Neural progenitor cell (in vitro differentiated cells): ENCODE measurements at regions not wholly inside any gene's neighbourhood (a gene's known extent, or its start where the extent isn't known, plus 50 kb on each side); places are given as distances from the start of the nearest gene placed in this dataset.

Experiments used
- DNase-seq: peaks from one replicate; pipeline ENCODE4 v3.0.0-alpha.2; 2016; ENCODE audit warnings: low spot score
- H2AFZ ChIP-seq: fragments of 200-600 bp; sonication (generic); replicated peaks from 2 replicates; pipeline ENCODE4 v1.6.1; 2016; ENCODE audit warnings: antibody characterized with exemption
- H3F3A ChIP-seq: fragments of 200-600 bp; sonication (generic); 2 replicates; pipeline ENCODE4 v1.6.1; 2016; ENCODE audit warnings: antibody characterized with exemption, low read depth
- H3K27ac ChIP-seq: fragments of 200-600 bp; sonication (generic); 2 replicates; pipeline ENCODE4 v1.5.1; 2016; ENCODE audit warnings: mild to moderate bottlenecking
- H3K27me3 ChIP-seq: fragments of 200-600 bp; sonication (generic); 2 replicates; pipeline ENCODE4 v1.6.1; 2016; ENCODE audit warnings: mild to moderate bottlenecking, moderate library complexity
- H3K36me3 ChIP-seq: fragments of 200-600 bp; sonication (generic); 2 replicates; pipeline ENCODE4 v1.5.1; 2016
- H3K4me1 ChIP-seq: fragments of 200-600 bp; sonication (generic); 2 replicates; pipeline ENCODE4 v1.6.1; 2016; ENCODE audit warnings: mixed run types
- H3K4me2 ChIP-seq: fragments of 200-600 bp; sonication (generic); 2 replicates; pipeline ENCODE4 v1.6.1; 2016
- H3K4me3 ChIP-seq: fragments of 200-600 bp; sonication (generic); 2 replicates; pipeline ENCODE4 v1.5.1; 2016
- H3K79me2 ChIP-seq: fragments of 200-600 bp; sonication (generic); 2 replicates; pipeline ENCODE4 v1.6.1; 2016; ENCODE audit warnings: low read depth
- H3K9ac ChIP-seq: fragments of 200-600 bp; sonication (generic); 2 replicates; pipeline ENCODE4 v1.6.1; 2016
- H3K9me3 ChIP-seq: fragments of 200-600 bp; sonication (generic); 2 replicates; pipeline ENCODE4 v1.5.1; 2016; ENCODE audit warnings: low read depth
- H4K20me1 ChIP-seq: fragments of 200-600 bp; sonication (generic); 2 replicates; pipeline ENCODE4 v1.6.1; 2016; ENCODE audit warnings: low read depth
- H3K27ac Mint-ChIP-seq: 3 replicates; pipeline ENCODE4 v1.8.0; 2021; ENCODE audit warnings: mixed read lengths
- H3K27me3 Mint-ChIP-seq: 2 replicates; pipeline ENCODE4 v1.8.0; 2022; ENCODE audit warnings: low read depth, mild to moderate bottlenecking, inconsistent platforms, moderate library complexity, mixed read lengths; ENCODE audit not compliant: insufficient read depth
- H3K36me3 Mint-ChIP-seq: 3 replicates; pipeline ENCODE4 v1.8.0; 2021; ENCODE audit warnings: mixed read lengths
- H3K4me1 Mint-ChIP-seq: 3 replicates; pipeline ENCODE4 v1.8.0; 2021; ENCODE audit warnings: mixed read lengths
- H3K4me3 Mint-ChIP-seq: 3 replicates; pipeline ENCODE4 v1.8.0; 2021; ENCODE audit warnings: mild to moderate bottlenecking, moderate library complexity, mixed read lengths
- H3K9me3 Mint-ChIP-seq: 3 replicates; pipeline ENCODE4 v1.8.0; 2020; ENCODE audit warnings: mixed read lengths
- EZH2 ChIP-seq: fragments of 200-600 bp; sonication (generic); IDR thresholded peaks from 2 replicates; pipeline ENCODE4 v1.6.1; 2017; ENCODE audit warnings: antibody characterized with exemption, mild to moderate bottlenecking, moderate library complexity
- EZH2phosphoT487 ChIP-seq: fragments of 200-600 bp; sonication (generic); IDR thresholded peaks from 2 replicates; pipeline ENCODE4 v1.6.1; 2017; ENCODE audit warnings: antibody characterized with exemption
- TF ChIP-seq, protein P1 (sequence below): fragments of 200-600 bp; sonication (generic); IDR thresholded peaks from 2 replicates; pipeline ENCODE4 v1.5.1; 2017; ENCODE audit warnings: antibody characterized with exemption, mild to moderate bottlenecking

DNA sequence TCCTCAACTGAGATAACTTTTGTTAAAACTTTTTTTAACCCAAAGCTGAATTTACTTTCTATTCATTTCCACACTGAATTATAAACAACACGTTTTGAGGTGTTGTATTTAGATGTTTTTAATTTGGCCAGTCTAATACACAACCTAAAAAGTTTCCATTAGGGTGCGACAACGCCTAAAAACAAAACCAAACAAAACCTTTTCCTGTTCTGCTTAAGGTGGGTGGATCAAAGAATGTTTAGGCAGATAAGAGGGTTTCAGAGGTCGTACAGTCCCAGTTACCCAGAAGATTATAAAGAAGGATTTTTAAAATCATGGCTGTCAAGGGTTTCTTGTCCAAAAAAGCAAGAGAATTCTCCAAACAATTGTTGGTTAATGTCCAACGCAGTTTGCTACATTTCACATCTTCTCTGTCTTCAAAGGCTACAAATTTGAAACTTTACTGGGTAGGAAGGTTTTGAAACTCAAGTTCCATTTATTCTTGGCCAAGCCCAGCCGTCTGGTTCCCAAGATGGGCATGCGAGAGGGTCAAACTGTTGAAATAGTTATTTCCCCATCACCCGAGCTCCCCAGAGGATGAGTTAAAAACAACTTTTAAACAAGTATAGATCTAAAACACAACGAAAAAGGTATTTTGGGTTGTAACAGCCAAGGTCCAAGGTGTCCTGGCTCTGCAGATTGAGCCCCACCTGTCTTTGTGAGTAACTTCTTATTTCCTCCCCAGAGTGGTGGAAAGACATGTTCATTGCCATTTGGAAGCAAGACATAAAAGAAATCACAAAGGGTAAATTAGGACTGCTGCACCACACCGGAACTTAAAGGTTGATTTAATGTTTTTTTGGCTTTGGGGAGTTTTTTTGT, 122.8 kb upstream of the MAP3K1 start:
- H3K27me3 Mint-ChIP-seq, result no peaks in the 10 kb centered on the region
- no peak overlapping the region for H3K4me3 ChIP-seq
- no peaks in the 10 kb centered on the region for H3F3A ChIP-seq
- no peaks in the 10 kb centered on the region for H3K4me1 ChIP-seq
- no peak overlapping the region for H2AFZ ChIP-seq
- H3K9me3 ChIP-seq, result no peaks in the 10 kb centered on the region
- peaks cover 9% of the 10 kb centered on the region for H3K4me1 Mint-ChIP-seq
- no peak overlapping the region for H3K27ac Mint-ChIP-seq
- no peak overlapping the region for H3K27ac ChIP-seq
- no peak overlapping the region for H3K4me3 Mint-ChIP-seq
- H3K9ac ChIP-seq, result no peak overlapping the region
- DNase-seq, result no peak
- H3K79me2 ChIP-seq, result no peaks in the 10 kb centered on the region
- no peak for TF ChIP-seq EZH2phosphoT487
- no peak for TF ChIP-seq EZH2
- TF ChIP-seq, protein P1, sequence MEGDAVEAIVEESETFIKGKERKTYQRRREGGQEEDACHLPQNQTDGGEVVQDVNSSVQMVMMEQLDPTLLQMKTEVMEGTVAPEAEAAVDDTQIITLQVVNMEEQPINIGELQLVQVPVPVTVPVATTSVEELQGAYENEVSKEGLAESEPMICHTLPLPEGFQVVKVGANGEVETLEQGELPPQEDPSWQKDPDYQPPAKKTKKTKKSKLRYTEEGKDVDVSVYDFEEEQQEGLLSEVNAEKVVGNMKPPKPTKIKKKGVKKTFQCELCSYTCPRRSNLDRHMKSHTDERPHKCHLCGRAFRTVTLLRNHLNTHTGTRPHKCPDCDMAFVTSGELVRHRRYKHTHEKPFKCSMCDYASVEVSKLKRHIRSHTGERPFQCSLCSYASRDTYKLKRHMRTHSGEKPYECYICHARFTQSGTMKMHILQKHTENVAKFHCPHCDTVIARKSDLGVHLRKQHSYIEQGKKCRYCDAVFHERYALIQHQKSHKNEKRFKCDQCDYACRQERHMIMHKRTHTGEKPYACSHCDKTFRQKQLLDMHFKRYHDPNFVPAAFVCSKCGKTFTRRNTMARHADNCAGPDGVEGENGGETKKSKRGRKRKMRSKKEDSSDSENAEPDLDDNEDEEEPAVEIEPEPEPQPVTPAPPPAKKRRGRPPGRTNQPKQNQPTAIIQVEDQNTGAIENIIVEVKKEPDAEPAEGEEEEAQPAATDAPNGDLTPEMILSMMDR, result no peak
- no peak overlapping the region for H3K4me2 ChIP-seq
- H3K27me3 ChIP-seq, result no peaks in the 10 kb centered on the region
- H4K20me1 ChIP-seq, result no peaks in the 10 kb centered on the region
- no peaks in the 10 kb centered on the region for H3K36me3 ChIP-seq
- no peaks in the 10 kb centered on the region for H3K36me3 Mint-ChIP-seq
- no peaks in the 10 kb centered on the region for H3K9me3 Mint-ChIP-seq

DNA sequence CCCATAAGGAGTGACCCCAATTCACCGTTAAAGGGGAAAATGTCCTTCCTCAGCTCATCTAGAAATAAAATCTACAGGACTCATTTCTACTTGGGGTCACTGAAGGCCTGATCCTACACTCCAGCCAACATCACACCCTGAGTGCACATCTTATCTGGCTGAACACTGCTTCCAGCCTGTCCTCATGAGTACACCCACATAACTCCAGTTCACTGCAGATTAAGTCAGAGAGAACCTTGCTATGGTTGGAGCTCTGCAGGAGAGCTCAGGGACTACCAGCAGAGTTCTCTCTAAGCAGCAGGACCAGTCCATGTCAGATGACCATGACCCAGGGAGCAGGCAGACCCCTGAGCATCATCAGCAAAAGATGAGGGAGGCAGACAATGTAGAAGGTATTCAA, 126.9 kb upstream of the MAP3K1 start:
- Histone ChIP-seq H3K9ac (no peak overlapping the region), H2AFZ (no peak overlapping the region), H3K4me1 (no peaks in the 10 kb centered on the region), H3K4me2 (no peak overlapping the region), H3K27me3 (no peaks in the 10 kb centered on the region), H3K79me2 (no peaks in the 10 kb centered on the region), H3K27ac (no peak overlapping the region), H3K36me3 (no peaks in the 10 kb centered on the region), H3K4me3 (no peak overlapping the region), H3F3A (no peaks in the 10 kb centered on the region), H3K9me3 (no peaks in the 10 kb centered on the region), H4K20me1 (no peaks in the 10 kb centered on the region)
- H3K4me1 Mint-ChIP-seq, result peaks cover 10% of the 10 kb centered on the region
- TF ChIP-seq EZH2 (no peak), EZH2phosphoT487 (no peak)
- TF ChIP-seq, protein P1, result no peak
- H3K9me3 Mint-ChIP-seq, result no peaks in the 10 kb centered on the region
- H3K4me3 Mint-ChIP-seq, result no peak overlapping the region
- H3K27me3 Mint-ChIP-seq, result no peaks in the 10 kb centered on the region
- no peak for DNase-seq
- H3K36me3 Mint-ChIP-seq, result no peaks in the 10 kb centered on the region
- H3K27ac Mint-ChIP-seq, result no peak overlapping the region

DNA sequence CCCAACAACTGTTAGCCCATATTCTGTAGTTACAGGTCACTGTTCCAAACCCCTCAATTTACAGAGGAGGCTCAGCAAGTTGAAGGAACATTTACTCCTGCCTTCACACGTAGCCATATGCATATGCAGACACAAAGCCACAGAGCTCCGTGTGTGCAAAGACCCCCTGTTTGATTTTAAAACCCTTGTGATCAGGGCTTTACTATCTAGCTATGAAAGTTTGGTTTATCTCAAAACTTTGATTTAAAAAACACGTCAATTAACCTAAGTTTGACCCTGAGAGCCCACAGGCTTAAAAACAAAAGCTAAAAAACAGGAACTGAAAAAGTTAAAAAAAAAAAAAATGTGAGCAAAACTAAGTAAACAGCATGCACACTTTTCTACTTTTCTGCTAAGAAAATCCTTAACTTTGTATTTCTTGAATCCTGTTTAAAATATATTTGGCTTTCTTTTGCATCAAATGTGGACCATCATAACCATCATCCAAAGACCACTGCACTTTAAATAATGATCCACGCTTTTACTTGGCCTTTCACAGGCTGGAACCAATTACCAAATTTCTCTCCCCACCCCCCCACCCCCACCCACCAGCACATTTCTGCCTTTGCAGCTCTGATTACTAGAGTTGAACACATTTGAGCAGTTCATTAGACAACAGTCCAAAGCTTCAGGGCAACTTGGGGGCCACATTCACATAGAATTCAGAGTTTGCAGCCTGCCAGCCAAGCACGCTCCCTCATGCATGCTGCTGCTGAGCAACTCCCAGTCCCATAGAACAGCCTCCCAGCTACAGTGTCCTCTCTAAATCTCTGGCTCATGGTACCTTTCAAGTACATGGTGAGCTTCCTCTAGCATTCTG, 128.8 kb upstream of the MAP3K1 start:
- Mint-ChIP-seq H3K4me1 (peaks cover 12% of the 10 kb centered on the region), H3K4me3 (no peak overlapping the region), H3K9me3 (no peaks in the 10 kb centered on the region), H3K27ac (no peak overlapping the region), H3K36me3 (no peaks in the 10 kb centered on the region), H3K27me3 (peaks cover 4% of the 10 kb centered on the region)
- H3K4me2 ChIP-seq, result no peak overlapping the region
- H3K4me3 ChIP-seq, result no peak overlapping the region
- TF ChIP-seq EZH2, result no peak
- TF ChIP-seq EZH2phosphoT487, result no peak
- TF ChIP-seq, protein P1, result no peak
- H3K36me3 ChIP-seq, result no peaks in the 10 kb centered on the region
- H4K20me1 ChIP-seq, result no peaks in the 10 kb centered on the region
- no peaks in the 10 kb centered on the region for H3K4me1 ChIP-seq
- H2AFZ ChIP-seq, result no peak overlapping the region
- H3K27me3 ChIP-seq, result no peaks in the 10 kb centered on the region
- no peak overlapping the region for H3K27ac ChIP-seq
- no peaks in the 10 kb centered on the region for H3K79me2 ChIP-seq
- no peak overlapping the region for H3K9ac ChIP-seq
- H3F3A ChIP-seq, result no peaks in the 10 kb centered on the region
- DNase-seq, result no peak
- no peaks in the 10 kb centered on the region for H3K9me3 ChIP-seq
